Muscle layer of duodenum (tissue), 2 donors: ENCODE measurements at regions not wholly inside any gene's neighbourhood (a gene's known extent, or its start where the extent isn't known, plus 50 kb on each side); places are given as distances from the start of the nearest gene placed in this dataset.
"Not testable (repeated sequence)": the region's sequence is repeated elsewhere in the genome, so short reads cannot be mapped to it uniquely, and the experiment has no call there.

Source experiments
- H3K27ac ChIP-seq: one replicate; pipeline ENCODE4 v1.7.0; 2013; ENCODE audit warnings: mild to moderate bottlenecking, low read length
- H3K27me3 ChIP-seq: one replicate; pipeline ENCODE4 v1.7.0; 2013; ENCODE audit warnings: low read depth, mild to moderate bottlenecking, control low read depth, low read length
- H3K36me3 ChIP-seq, 2 donors: one replicate each; pipeline ENCODE4 v1.7.0; 2013; ENCODE audit warnings: low read length in 2 of 2, control low read depth in 1 of 2, mild to moderate bottlenecking in 1 of 2; ENCODE audit not compliant: insufficient read depth in 2 of 2, control insufficient read depth in 1 of 2
- H3K4me1 ChIP-seq, 2 donors: one replicate each; pipeline ENCODE4 v1.7.0; 2013; ENCODE audit warnings: low read length in 2 of 2, mild to moderate bottlenecking in 2 of 2, control low read depth in 1 of 2, moderate library complexity in 1 of 2; ENCODE audit not compliant: insufficient read depth in 2 of 2, control insufficient read depth in 1 of 2
- H3K4me3 ChIP-seq, 2 donors: one replicate each; pipeline ENCODE4 v1.7.0; 2013; ENCODE audit warnings: low read length in 2 of 2, low read depth in 1 of 2, mild to moderate bottlenecking in 1 of 2
- H3K9me3 ChIP-seq, 2 donors: one replicate each; pipeline ENCODE4 v1.7.0; 2013; ENCODE audit warnings: low read length in 2 of 2, control low read depth in 1 of 2, mild to moderate bottlenecking in 1 of 2; ENCODE audit not compliant: control insufficient read depth in 1 of 2
- donor health status: healthy.

- not testable (repeated sequence) for H3K9me3 ChIP-seq, H3K36me3 ChIP-seq, H3K27me3 ChIP-seq, H3K4me1 ChIP-seq, H3K4me3 ChIP-seq, H3K27ac ChIP-seq
Measured at GRCh38 chr9:97089361-97089760, 50.4 kb upstream of the CTSV start.
